ENCODE measurements at regions not wholly inside any gene's neighbourhood (a gene's known extent, or its start where the extent isn't known, plus 50 kb on each side); places are given as distances from the start of the nearest gene placed in this dataset.

DNA sequence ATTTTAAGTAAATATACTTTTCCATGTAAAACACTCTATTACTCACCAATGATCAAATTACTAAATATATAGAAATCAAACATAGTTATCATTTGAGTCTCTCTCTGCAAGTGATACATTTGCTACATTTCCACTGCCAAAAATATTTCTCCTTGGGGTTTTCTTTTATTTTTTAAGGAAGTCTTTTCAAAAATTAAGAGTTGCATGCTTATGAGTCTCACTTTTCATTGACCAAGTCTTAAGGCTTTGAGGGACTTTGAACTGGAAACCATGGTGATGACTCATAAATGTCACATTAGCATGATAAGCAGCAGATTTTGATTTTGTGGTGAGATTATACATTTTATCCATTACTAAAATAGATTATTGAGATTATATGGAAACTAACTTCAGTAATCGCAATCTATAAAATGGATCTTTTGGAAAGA is 152.9 kb downstream of the FAM124B start:
- TF ChIP-seq, protein P1, sequence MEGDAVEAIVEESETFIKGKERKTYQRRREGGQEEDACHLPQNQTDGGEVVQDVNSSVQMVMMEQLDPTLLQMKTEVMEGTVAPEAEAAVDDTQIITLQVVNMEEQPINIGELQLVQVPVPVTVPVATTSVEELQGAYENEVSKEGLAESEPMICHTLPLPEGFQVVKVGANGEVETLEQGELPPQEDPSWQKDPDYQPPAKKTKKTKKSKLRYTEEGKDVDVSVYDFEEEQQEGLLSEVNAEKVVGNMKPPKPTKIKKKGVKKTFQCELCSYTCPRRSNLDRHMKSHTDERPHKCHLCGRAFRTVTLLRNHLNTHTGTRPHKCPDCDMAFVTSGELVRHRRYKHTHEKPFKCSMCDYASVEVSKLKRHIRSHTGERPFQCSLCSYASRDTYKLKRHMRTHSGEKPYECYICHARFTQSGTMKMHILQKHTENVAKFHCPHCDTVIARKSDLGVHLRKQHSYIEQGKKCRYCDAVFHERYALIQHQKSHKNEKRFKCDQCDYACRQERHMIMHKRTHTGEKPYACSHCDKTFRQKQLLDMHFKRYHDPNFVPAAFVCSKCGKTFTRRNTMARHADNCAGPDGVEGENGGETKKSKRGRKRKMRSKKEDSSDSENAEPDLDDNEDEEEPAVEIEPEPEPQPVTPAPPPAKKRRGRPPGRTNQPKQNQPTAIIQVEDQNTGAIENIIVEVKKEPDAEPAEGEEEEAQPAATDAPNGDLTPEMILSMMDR (conservative IDR thresholded peaks at IDR 0.05 in 1 of 2, IDR thresholded peaks at IDR 0.05 in 1 of 2; ENCODE audit: low read depth in 1 of 2, low read length in 2 of 2), result no peak
- TF ChIP-seq EZH2 (IDR thresholded peaks at IDR 0.05; ENCODE audit: low read length, missing control alignments), result no peak

Data from fibroblast of lung (primary cell).